RWPE2 (cell line): ENCODE measurements at regions not wholly inside any gene's neighbourhood (a gene's known extent, or its start where the extent isn't known, plus 50 kb on each side); places are given as distances from the start of the nearest gene placed in this dataset.

ENCODE experiments used
- ATAC-seq: fragments of 200-7000 bp; cut with Tn5 transposase; 3 replicates; pipeline ENCODE4 v1.9.1; 2021; ENCODE audit warnings: low read depth
- DNase-seq: peaks from one replicate; pipeline ENCODE4 v3.0.0-alpha.2; 2020; ENCODE audit warnings: low spot score
- H3K27ac ChIP-seq: fragments of 450-650 bp; 2 replicates; pipeline ENCODE4 v1.5.1; 2017; ENCODE audit warnings: mild to moderate bottlenecking; ENCODE audit not compliant: poor library complexity, severe bottlenecking
- H3K27me3 ChIP-seq: fragments of 250-450 bp; sonication (Bioruptor Pico); 2 replicates; pipeline ENCODE4 v1.5.1; 2021; ENCODE audit warnings: mild to moderate bottlenecking, moderate library complexity; ENCODE audit not compliant: insufficient read depth, poor library complexity, severe bottlenecking
- H3K36me3 ChIP-seq: fragments of 250-450 bp; sonication (Bioruptor Pico); 2 replicates; pipeline ENCODE4 v1.5.1; 2020; ENCODE audit warnings: low read depth, mild to moderate bottlenecking, moderate library complexity
- H3K4me1 ChIP-seq: fragments of 250-450 bp; sonication (Bioruptor Pico); 2 replicates; pipeline ENCODE4 v1.5.1; 2021; ENCODE audit warnings: mild to moderate bottlenecking, moderate library complexity; ENCODE audit not compliant: insufficient read depth, poor library complexity, severe bottlenecking
- H3K4me3 ChIP-seq: fragments of 250-450 bp; sonication (Bioruptor Pico); 2 replicates; pipeline ENCODE4 v1.5.1; 2021; ENCODE audit warnings: mild to moderate bottlenecking, moderate library complexity; ENCODE audit not compliant: severe bottlenecking
- H3K9me3 ChIP-seq: fragments of 250-450 bp; sonication (Bioruptor Pico); 2 replicates; pipeline ENCODE4 v1.5.1; 2021; ENCODE audit warnings: mild to moderate bottlenecking, moderate library complexity; ENCODE audit not compliant: severe bottlenecking
- CTCF ChIP-seq: fragments of 450-650 bp; IDR thresholded peaks from one replicate; pipeline ENCODE4 v1.5.1; 2017; ENCODE audit warnings: mild to moderate bottlenecking, moderate library complexity; ENCODE audit not compliant: poor library complexity, severe bottlenecking

GRCh38 chr10:56722912-56723311, 361.9 kb upstream of the ZWINT start:
- DNase-seq (no peak), ATAC-seq (no peak)
- Histone ChIP-seq H3K4me3 (no peak overlapping the region), H3K9me3 (no peaks in the 10 kb centered on the region), H3K4me1 (no peaks in the 10 kb centered on the region), H3K27ac (no peak overlapping the region), H3K27me3 (no peaks in the 10 kb centered on the region), H3K36me3 (no peaks in the 10 kb centered on the region)
- TF ChIP-seq CTCF = no peak

DNA sequence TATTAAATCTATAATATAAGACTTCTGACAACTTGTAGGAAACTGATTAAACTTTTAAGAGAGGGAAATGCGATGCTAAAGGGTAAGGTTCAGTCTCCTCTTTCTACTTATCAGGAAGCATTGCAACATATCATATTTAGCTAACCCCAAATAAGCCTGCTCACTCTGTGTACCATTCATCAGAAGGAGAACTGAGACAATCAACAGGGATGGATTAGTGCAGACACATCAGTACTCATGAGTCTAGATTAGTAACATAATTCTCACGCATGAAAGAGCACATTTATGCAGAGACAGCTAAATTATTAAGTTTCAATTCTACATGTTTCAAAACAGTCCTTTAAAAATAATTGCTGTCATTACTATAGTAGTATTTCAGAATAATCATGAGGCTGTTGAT, 354.2 kb upstream of the ZWINT start:
- TF ChIP-seq CTCF = no peak
- ATAC-seq (no peak), DNase-seq (no peak)
- Histone ChIP-seq H3K36me3 (no peaks in the 10 kb centered on the region), H3K4me1 (no peaks in the 10 kb centered on the region), H3K27ac (no peak overlapping the region), H3K27me3 (no peaks in the 10 kb centered on the region), H3K9me3 (no peaks in the 10 kb centered on the region), H3K4me3 (no peak overlapping the region)

GRCh38 chr10:56698506-56698905, 337.4 kb upstream of the ZWINT start:
- no peak overlapping the region for H3K27ac ChIP-seq
- H3K9me3 ChIP-seq = no peaks in the 10 kb centered on the region
- DNase-seq = no peak
- no peaks in the 10 kb centered on the region for H3K36me3 ChIP-seq
- H3K4me3 ChIP-seq = no peak overlapping the region
- ATAC-seq = no peak
- no peaks in the 10 kb centered on the region for H3K4me1 ChIP-seq
- H3K27me3 ChIP-seq = peaks cover 2% of the 10 kb centered on the region
- TF ChIP-seq CTCF = no peak

DNA sequence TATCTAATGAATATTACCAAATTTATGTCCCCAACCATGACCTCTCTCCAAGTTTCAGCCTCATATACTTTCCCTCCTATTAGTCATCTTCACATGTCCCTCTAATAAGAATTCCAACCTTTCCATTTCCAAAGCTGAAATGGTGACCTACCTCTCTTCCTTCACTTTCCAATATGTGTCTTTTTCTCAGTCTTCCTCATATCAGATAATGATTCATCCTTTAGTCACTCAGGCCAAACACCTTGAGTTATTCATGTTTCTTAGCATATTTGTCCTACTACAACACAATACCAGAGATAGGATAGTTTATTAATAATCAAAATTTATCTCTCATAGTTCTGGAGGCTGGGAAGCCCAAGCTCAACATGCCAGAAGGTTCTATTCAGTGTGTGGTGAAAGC, 318.5 kb upstream of the ZWINT start:
- Histone ChIP-seq H3K4me3 (no peak overlapping the region), H3K27me3 (no peaks in the 10 kb centered on the region), H3K36me3 (no peaks in the 10 kb centered on the region), H3K9me3 (peaks cover 3% of the 10 kb centered on the region), H3K4me1 (no peaks in the 10 kb centered on the region), H3K27ac (no peak overlapping the region)
- no peak for TF ChIP-seq CTCF
- ATAC-seq (no peak), DNase-seq (no peak)

DNA sequence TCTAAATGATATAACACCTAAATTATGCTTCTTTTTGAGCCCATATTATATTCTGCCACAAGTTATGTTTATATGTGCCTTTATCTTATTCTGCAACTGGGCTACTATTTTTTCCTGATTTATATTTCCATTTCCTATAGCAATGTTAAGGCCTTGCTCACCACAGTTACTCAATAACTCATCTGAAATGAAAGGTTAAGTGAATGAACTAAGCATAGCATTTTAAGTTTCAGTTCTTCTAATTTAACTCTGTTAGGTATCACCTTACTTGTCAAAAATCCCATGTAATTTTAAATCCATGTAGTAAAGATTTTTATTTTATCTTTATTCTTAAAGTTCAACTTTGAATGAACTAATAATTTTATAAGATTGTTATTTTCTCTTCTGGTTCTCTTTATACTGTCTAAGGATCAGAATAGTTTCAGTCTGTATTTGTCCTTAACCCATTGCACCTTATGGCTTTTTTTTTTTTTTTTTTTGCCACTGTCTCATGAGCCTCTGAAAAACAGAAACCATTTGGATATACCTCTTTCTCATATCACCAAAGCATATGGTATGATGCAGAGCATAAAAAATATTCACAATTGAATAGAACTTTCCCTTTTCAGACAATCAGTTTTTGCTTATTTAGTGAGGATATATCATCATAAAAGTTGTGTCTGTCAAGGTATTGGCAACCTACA, 301.8 kb upstream of the ZWINT start:
- no peaks in the 10 kb centered on the region for H3K9me3 ChIP-seq
- H3K36me3 ChIP-seq = no peaks in the 10 kb centered on the region
- no peaks in the 10 kb centered on the region for H3K27me3 ChIP-seq
- DNase-seq = no peak
- no peaks in the 10 kb centered on the region for H3K4me1 ChIP-seq
- H3K27ac ChIP-seq = no peak overlapping the region
- ATAC-seq = no peak
- TF ChIP-seq CTCF = no peak
- no peak overlapping the region for H3K4me3 ChIP-seq
